RWPE2 (cell line): ENCODE measurements at regions not wholly inside any gene's neighbourhood (a gene's known extent, or its start where the extent isn't known, plus 50 kb on each side); places are given as distances from the start of the nearest gene placed in this dataset.

Source experiments
- ATAC-seq: fragments of 200-7000 bp; cut with Tn5 transposase; 3 replicates; pipeline ENCODE4 v1.9.1; 2021; ENCODE audit warnings: low read depth
- DNase-seq: peaks from one replicate; pipeline ENCODE4 v3.0.0-alpha.2; 2020; ENCODE audit warnings: low spot score
- H3K27ac ChIP-seq: fragments of 450-650 bp; 2 replicates; pipeline ENCODE4 v1.5.1; 2017; ENCODE audit warnings: mild to moderate bottlenecking; ENCODE audit not compliant: poor library complexity, severe bottlenecking
- H3K27me3 ChIP-seq: fragments of 250-450 bp; sonication (Bioruptor Pico); 2 replicates; pipeline ENCODE4 v1.5.1; 2021; ENCODE audit warnings: mild to moderate bottlenecking, moderate library complexity; ENCODE audit not compliant: insufficient read depth, poor library complexity, severe bottlenecking
- H3K36me3 ChIP-seq: fragments of 250-450 bp; sonication (Bioruptor Pico); 2 replicates; pipeline ENCODE4 v1.5.1; 2020; ENCODE audit warnings: low read depth, mild to moderate bottlenecking, moderate library complexity
- H3K4me1 ChIP-seq: fragments of 250-450 bp; sonication (Bioruptor Pico); 2 replicates; pipeline ENCODE4 v1.5.1; 2021; ENCODE audit warnings: mild to moderate bottlenecking, moderate library complexity; ENCODE audit not compliant: insufficient read depth, poor library complexity, severe bottlenecking
- H3K4me3 ChIP-seq: fragments of 250-450 bp; sonication (Bioruptor Pico); 2 replicates; pipeline ENCODE4 v1.5.1; 2021; ENCODE audit warnings: mild to moderate bottlenecking, moderate library complexity; ENCODE audit not compliant: severe bottlenecking
- H3K9me3 ChIP-seq: fragments of 250-450 bp; sonication (Bioruptor Pico); 2 replicates; pipeline ENCODE4 v1.5.1; 2021; ENCODE audit warnings: mild to moderate bottlenecking, moderate library complexity; ENCODE audit not compliant: severe bottlenecking
- TF ChIP-seq, protein P1 (sequence below): fragments of 450-650 bp; IDR thresholded peaks from one replicate; pipeline ENCODE4 v1.5.1; 2017; ENCODE audit warnings: mild to moderate bottlenecking, moderate library complexity; ENCODE audit not compliant: poor library complexity, severe bottlenecking

- no peaks in the 10 kb centered on the region for H3K9me3 ChIP-seq
- DNase-seq (no peak), ATAC-seq (no peak)
- TF ChIP-seq, protein P1, sequence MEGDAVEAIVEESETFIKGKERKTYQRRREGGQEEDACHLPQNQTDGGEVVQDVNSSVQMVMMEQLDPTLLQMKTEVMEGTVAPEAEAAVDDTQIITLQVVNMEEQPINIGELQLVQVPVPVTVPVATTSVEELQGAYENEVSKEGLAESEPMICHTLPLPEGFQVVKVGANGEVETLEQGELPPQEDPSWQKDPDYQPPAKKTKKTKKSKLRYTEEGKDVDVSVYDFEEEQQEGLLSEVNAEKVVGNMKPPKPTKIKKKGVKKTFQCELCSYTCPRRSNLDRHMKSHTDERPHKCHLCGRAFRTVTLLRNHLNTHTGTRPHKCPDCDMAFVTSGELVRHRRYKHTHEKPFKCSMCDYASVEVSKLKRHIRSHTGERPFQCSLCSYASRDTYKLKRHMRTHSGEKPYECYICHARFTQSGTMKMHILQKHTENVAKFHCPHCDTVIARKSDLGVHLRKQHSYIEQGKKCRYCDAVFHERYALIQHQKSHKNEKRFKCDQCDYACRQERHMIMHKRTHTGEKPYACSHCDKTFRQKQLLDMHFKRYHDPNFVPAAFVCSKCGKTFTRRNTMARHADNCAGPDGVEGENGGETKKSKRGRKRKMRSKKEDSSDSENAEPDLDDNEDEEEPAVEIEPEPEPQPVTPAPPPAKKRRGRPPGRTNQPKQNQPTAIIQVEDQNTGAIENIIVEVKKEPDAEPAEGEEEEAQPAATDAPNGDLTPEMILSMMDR: no peak
- H3K27ac ChIP-seq: no peak overlapping the region
- no peaks in the 10 kb centered on the region for H3K4me1 ChIP-seq
- no peak overlapping the region for H3K4me3 ChIP-seq
- no peaks in the 10 kb centered on the region for H3K27me3 ChIP-seq
- H3K36me3 ChIP-seq: no peaks in the 10 kb centered on the region
Observed at GRCh38 chr3:27561576-27561975, 77.4 kb upstream of the SLC4A7 start.

DNA sequence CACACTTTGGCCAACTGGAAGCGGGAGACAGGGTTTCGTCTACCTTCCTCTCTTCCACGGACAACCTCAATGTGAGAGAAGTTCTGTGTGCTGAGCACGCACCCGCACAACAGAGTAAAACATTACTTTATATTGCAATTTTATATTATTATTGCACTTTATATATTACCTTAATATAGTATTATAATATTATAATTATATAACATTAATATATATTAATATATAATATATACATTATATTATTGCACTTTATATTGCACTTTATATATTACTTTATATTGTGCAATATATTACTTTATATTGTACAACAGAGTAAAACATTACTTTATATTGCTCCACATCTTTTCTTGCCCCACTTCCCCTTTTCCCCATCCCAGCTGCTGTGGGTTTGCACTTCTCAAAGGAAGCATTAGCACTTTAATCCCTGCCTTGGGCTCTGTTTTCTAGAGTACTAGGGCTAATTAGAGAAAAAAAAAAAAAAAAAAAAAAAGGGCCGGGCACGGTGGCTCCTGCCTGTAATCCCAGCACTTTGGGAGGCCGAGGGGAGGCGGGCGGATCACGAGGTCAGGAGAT is 76.4 kb upstream of the SLC4A7 start:
- no peaks in the 10 kb centered on the region for H3K27me3 ChIP-seq
- no peaks in the 10 kb centered on the region for H3K36me3 ChIP-seq
- TF ChIP-seq, protein P1: no peak
- no peaks in the 10 kb centered on the region for H3K4me1 ChIP-seq
- H3K27ac ChIP-seq: no peak overlapping the region
- no peak overlapping the region for H3K4me3 ChIP-seq
- ATAC-seq (no peak), DNase-seq (no peak)
- no peaks in the 10 kb centered on the region for H3K9me3 ChIP-seq

GRCh38 chr3:27559835-27560234 is 75.7 kb upstream of the SLC4A7 start:
- peak; percentile 48; the same call in 2 of the 3 replicates for ATAC-seq
- Histone ChIP-seq H3K9me3 (no peaks in the 10 kb centered on the region), H3K4me3 (no peak overlapping the region), H3K27ac (no peak overlapping the region), H3K4me1 (no peaks in the 10 kb centered on the region), H3K36me3 (no peaks in the 10 kb centered on the region), H3K27me3 (no peaks in the 10 kb centered on the region)
- no peak for DNase-seq
- TF ChIP-seq, protein P1: no peak

DNA sequence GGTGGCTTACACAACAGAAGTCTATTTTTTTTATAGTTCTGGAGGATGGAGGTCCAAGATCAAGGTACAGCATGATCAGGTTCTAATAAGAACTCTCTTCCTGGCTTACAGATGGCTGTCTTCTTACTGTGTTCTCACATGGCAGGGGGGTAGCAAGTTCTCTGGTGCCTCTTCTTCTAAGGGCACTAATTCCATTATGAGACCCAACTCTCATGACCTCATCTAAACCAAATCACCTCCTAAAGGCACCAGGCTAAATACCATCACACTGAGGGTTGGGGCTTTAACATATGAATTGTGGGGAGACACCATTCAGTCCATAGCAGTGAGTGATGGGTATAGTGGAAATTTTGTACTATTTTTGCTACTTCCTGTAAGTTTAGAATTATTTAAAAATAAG is 75.2 kb upstream of the SLC4A7 start:
- no peaks in the 10 kb centered on the region for H3K9me3 ChIP-seq
- H3K36me3 ChIP-seq: no peaks in the 10 kb centered on the region
- no peak overlapping the region for H3K27ac ChIP-seq
- H3K27me3 ChIP-seq: no peaks in the 10 kb centered on the region
- DNase-seq (no peak), ATAC-seq (no peak)
- no peak overlapping the region for H3K4me3 ChIP-seq
- no peaks in the 10 kb centered on the region for H3K4me1 ChIP-seq
- TF ChIP-seq, protein P1: no peak

GRCh38 chr3:27557411-27557810 is 73.2 kb upstream of the SLC4A7 start:
- TF ChIP-seq, protein P1: no peak
- H3K4me3 ChIP-seq: no peak overlapping the region
- ATAC-seq: no peak
- no peaks in the 10 kb centered on the region for H3K9me3 ChIP-seq
- no peaks in the 10 kb centered on the region for H3K27me3 ChIP-seq
- no peak for DNase-seq
- no peaks in the 10 kb centered on the region for H3K36me3 ChIP-seq
- H3K4me1 ChIP-seq: peaks cover 6% of the 10 kb centered on the region
- no peak overlapping the region for H3K27ac ChIP-seq
